ENCODE measurements at regions not wholly inside any gene's neighbourhood (a gene's known extent, or its start where the extent isn't known, plus 50 kb on each side); places are given as distances from the start of the nearest gene placed in this dataset.

DNA sequence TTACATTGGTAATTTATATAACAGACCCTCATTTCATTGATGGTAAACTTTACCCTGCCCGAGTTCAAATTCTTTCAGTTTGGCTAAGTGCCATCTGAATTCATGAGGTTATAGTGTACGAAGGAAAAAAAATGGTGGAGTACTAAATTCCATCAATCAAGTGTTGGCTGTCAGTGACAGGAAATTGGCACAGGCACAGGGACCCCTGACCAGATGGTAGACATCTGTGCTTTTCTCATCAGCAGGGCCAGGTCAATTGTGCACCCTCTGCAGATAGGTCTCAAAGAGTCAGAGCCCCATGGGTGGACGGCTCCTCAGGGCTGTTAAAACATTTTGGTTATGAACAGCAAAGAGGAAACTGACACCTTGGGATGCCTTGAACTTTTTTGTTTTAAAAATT, 439.2 kb downstream of the SETBP1 start:
- intact Hi-C loops (cut with DNase I) = no loop called here
- ATAC-seq (no peak), DNase-seq (no peak)

DNA sequence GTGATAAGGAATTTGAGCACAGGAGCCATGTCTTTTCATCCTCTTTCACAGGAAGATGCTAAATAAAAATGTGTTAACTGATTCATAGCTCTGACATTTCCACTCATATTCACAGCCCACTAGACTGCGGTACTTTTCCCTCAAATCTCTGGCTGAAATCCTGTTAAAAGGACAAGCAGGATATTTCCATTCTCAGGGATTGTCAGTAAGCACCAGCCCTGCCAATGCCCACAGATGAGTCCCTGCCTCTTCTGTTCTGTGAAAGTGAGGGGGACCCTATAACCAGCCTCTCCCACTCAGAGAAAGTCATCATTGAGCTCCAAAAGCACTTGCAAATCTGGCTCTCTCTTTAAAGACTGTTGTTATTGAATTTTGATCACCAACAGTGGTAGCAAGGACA, 440.5 kb downstream of the SETBP1 start:
- no peak for ATAC-seq
- intact Hi-C loops (cut with DNase I) = no loop called here

DNA sequence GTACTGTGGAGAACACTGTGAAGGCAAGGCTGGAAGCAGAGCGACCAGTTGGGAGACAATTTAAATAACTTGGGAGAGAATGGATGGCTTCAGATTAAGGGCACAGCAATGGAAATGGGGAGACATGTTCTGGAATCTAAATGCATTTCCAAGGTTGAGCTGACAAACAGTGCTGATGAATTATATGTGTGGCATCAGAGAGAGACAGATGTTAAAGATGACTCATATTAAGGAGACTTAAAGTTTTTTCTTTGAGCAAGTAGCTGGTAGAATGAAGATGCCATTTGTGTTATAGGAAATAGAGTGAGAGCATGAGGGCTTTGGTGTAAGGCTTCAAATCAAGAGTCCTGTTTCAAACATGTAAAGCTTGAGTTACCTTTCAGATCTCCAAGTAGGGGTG, 441.8 kb downstream of the SETBP1 start:
- ATAC-seq = no peak
- intact Hi-C loops (cut with DNase I) = no loop called here
- no peak for DNase-seq

More for the DNA sequence above, 440.5 kb downstream of the SETBP1 start:
- no peak for DNase-seq

DNA sequence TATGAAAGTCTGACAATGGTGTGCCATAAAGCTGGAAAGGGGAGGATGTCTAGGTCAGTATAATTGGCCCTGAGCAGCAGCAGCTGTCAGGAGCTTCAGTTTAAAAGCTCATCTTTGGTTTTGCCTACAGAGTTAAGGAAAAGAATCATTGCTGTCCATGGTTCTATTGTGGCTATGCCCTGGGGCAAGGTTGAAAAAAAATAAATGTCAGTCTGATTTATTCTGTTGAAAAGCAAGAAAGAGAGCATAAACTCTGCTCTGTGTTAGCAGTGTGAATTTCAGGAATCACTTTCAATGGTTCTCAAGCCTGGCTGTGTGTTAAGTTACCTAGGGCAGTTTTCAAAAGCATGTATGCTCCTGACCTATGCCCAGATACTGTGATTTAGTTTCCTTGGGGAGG, 446.7 kb downstream of the SETBP1 start:
- intact Hi-C loops (cut with DNase I) = no loop called here
- DNase-seq (no peak), ATAC-seq (no peak)

DNA sequence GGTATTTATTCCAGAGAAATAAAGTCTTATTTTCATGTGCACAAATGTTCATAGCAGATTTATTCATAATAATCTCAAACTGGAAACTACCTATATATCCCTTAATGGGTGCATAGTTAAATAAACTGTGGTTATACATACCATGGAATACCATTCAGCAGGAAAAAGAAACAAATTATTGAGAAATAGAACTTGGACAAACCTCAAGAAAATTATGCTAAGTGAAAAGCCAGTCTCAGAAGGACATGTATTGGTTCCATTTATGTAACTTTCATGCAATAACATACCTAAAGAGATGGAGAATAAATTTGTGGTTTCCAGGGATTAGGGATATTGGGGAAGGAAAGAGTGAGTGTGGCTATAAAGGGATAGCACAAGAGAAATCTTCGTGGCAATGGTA, 452.6 kb downstream of the SETBP1 start:
- DNase-seq (no peak), ATAC-seq (no peak)
- intact Hi-C loops (cut with DNase I) = no loop called here

DNA sequence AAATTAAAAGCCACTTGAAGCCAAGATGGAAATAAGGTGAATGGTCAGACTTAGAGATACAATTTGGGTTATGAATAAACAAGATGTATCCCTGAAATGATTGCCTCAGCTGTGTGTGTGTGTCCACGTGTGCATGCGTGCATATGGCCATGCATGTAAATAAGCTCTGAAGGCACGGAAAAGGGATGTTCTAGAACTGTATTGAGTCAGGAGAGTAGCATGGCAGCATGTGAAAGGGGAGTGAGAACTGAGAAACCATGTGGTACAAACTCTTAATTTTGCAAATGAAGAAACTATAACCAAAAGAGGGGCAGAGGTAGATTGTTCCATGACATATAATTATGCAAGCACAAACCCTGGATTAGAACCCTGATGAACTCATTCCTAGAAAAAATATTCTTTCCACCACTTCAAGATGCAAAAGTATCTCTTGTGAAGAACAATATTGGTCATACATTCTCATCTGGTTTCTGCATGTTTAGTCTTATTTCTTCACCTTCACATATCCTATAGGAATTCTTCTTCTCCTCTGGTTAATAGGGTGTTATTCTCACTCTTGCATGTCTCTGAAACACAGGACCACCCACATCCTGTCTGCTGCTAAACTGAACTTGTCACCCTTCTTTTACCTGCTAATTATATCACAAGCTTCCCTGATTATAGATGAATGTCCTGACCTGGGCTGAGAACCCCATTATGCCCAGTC, 455.8 kb downstream of the SETBP1 start:
- intact Hi-C loops (cut with DNase I) = no loop called here
- ATAC-seq (no peak), DNase-seq (no peak)

DNA sequence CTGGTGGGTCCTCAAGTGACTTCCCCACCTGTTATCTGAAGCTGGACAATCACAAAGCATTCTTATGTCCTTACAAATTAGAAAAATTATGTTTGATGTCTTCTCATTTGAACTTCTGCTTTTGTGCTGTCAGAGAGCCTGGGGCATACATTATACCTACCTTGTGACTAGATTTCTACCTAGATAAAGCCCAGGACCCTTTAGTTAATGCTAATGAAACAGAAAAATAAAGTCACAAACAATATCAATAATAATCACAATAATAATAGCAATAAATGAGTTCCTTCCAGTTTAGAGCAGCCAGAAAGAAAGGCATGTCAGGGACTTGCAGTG, 456.4 kb downstream of the SETBP1 start:
- ATAC-seq (no peak), DNase-seq (no peak)
- intact Hi-C loops (cut with DNase I) = no loop called here

DNA sequence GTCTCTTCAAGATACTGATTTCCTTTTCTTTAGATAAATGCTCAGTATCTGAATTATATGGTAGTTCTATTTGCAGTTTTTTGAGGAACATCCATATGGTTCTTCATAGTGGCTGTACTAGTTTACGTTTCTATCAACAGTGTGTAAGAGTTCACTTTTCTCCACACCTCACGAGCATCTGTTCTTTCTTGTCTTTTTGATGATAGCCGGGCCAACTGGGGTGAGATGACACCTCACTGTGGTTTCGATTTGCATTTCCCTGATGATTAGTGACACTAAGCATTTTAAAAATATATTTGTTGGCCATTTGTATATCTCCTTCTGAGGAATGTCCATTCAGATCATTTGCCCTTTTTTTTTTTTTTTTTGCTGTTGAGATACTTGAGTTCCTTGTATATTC, 458.8 kb downstream of the SETBP1 start:
- DNase-seq = no peak
- ATAC-seq = no peak

DNA sequence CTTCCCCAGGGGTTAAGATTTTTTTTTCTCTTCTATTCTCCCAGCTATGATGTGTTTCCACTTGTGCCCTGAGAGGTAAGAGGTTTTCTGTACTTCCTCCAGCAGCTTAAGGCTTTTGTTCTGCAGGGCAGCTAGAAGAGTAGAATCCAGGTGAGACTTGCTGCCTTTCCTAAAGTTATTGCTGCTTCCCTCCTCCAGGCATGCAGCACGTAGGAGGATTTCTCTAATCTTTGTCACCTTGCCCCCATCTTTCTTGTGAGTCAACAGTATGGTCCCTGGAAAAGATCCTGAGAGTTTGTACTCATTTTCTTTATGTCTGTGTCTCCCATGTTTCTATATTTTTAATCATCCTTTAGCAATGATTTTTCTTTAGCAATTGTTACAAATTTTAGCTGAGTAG, 462.2 kb downstream of the SETBP1 start:
- intact Hi-C loops (cut with DNase I) = no loop called here
- DNase-seq = no peak
- ATAC-seq = no peak

More for the DNA sequence above, 458.8 kb downstream of the SETBP1 start:
- intact Hi-C loops (cut with DNase I) = no loop called here

DNA sequence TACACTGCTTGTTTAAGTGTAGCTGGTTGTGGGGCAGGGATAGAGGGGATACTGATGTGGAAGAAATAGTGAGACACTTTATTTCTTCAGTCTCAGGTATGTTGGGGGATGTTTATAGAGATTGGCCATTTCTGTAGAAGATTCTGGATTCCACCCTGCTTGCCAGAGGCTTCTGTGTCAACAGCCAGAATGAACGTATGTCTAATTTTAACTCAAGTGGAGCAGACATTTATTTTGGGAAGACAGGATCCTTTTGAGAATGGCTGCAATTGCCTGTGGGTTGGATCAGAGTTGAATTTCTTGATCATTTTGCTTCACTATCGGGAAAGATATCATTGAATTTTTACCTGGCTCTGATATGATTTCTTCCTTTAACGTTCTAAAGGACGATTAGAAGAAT, 465.6 kb upstream of the SLC14A2 start:
- ATAC-seq (no peak), DNase-seq (no peak)
- intact Hi-C loops (cut with DNase I) = no loop called here

DNA sequence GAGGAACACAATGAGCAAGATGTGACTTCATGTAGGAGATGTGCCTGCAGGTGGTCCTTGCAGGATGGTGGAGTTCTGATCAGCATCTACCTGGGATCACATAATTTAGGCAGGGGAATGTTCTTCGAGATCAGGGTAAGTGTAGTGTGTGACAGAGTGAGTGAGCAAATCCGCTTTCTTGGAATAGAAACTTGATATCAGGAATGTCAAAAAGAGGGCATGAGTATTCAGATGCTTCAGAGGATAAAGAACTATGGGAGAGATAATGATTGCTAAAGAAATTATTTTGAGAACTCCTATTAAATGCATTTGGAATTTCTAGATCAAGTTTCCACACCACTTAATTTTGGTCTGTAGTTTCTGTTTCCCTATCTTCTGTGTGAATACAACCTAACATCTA, 463.6 kb upstream of the SLC14A2 start:
- ATAC-seq (no peak), DNase-seq (no peak)
- intact Hi-C loops (cut with DNase I) = no loop called here

DNA sequence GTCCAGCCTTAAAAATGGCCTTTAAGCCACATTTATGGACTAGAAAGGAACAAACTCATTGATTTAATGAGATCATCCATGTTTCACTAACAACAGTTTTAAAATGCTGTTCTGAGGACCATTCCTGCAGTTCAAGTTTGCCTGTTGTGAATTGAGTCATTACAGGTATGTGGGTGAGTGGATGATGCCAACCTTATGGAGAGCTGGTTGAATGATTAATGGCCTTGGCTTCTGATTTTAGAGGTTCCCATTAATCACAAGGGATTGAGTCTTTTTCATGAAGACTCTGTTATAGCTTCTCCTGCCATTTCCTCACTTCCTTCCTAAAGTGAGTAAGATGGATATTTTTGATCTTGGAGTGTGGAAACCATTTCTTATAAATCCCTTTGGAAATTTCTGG, 459.8 kb upstream of the SLC14A2 start:
- no peak for DNase-seq
- ATAC-seq = no peak
- intact Hi-C loops (cut with DNase I) = no loop called here

DNA sequence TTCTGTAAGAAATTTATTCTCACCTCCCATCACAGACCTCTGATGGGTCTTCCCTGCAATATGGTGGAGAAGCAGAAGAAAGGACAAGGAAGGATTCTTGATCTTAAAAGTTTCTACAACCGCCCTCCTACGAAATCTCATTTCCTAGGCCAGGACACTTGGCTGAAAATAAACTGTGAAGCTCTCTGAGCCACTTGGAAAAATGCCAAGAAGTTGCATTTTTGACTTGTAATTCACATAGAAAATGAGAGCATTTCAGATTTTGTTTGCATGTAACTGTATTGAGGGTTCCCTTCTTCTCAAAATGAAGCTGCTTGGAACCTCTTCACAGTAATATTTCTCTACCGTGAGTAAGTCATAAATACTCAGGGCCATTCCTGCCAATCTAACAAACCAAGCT, 458.3 kb upstream of the SLC14A2 start:
- ATAC-seq = peak in 1 of 2 donors; percentile 27
- intact Hi-C loops (cut with DNase I) = no loop called here
- DNase-seq = no peak

DNA sequence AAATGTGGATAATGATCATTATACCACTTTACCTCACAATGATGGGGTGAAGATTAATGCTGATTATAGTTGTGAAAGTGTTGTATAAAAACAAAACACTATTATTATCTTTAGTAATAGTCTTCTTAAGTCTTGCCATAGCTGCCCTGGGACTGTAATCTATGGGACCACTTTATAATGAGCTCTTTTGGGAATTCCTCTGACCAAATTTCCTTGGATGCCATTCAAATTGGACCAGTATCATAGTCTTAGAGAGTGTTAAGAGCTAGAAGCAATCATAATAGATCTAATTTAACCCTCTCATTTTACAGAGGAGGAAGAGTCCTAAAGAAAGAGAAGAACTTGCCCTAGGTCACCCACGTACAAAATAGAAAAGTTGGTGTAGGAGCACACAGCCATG, 457.7 kb upstream of the SLC14A2 start:
- ATAC-seq (no peak), DNase-seq (no peak)
- intact Hi-C loops (cut with DNase I) = no loop called here

DNA sequence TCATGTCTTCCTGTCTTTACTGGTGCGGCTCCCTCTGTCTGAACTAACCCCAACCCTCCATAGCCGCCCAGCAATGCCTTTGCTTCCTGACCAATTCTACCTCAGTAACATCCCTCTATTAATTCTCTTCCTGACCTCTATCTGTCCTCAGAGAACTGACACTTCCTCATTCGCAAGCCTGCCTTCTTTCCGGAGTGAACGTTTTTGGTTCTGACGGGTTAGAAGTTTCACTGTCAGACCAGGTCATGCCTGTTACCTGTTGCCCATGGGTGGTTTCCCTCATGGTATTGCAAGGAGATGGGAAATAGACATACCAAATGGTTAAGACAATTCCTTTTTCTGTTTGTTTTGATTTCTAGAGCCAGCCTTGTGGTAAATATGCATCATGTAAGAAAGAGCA, 453.4 kb upstream of the SLC14A2 start:
- ATAC-seq = no peak
- no peak for DNase-seq
- intact Hi-C loops (cut with DNase I) = no loop called here

DNA sequence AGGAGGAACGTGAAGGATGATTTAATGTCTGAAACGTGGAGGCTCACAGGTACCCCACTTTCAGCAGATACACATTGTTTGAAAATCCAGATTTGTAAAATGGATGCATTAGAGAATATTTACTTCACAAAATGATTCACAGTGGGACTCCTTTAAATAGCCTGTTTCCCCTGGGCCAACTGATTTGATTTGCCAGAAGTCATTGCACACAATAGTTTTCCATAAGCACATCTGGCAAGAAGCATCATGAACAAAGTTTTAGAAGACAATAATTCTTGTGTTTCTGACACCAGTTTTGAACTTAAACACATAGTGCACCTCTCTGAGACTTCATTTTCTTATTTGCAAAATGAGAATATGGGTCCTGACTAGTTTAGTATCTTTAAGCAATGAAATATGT, 451.4 kb upstream of the SLC14A2 start:
- no peak for DNase-seq
- intact Hi-C loops (cut with DNase I) = no loop called here
- no peak for ATAC-seq

DNA sequence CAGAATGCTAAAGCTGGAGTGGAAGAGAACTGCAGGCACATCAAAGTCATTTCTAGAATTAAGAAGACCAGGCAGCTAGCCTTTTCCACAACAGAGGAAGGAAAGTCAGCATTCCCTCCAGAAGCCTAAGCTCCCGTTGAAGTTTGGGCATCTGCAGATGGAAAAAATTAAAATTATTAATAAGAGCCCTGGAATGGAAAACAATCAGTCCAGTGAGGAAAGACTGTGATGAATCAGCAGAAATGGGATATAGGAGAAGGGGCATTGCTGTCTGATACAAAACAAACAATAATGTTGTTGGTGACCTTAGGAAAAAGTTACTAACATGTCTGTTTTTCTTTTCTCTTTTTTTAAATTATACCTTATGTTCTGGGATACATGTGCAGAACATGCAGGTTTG, 450.7 kb upstream of the SLC14A2 start:
- intact Hi-C loops (cut with DNase I) = no loop called here
- DNase-seq = no peak
- ATAC-seq = no peak

DNA sequence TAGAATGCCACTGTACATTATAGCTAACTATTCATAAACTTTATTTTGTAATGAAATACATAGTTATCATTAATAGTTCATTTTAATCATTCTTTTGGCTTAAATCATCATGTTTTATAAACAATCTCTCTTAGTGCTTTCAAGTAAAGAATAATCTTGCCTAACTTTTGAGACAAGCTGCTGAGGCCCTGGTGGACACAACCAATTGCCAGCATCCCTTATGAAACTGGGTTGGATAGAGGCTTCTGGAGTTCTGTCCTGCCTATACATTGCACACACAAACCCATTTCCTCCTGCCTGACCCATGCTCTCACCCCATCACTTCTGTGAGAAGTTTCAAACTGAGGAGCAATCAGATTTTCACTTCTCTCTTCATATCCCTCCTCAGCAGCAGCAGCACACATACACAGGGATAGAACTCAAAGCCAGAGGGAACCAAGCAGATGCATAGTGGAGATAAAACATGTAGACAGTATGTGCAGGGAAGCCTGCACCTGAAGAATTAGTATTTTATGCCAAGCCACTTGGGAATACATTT, 450.0 kb upstream of the SLC14A2 start:
- intact Hi-C loops (cut with DNase I) = no loop called here
- ATAC-seq (no peak), DNase-seq (no peak)

DNA sequence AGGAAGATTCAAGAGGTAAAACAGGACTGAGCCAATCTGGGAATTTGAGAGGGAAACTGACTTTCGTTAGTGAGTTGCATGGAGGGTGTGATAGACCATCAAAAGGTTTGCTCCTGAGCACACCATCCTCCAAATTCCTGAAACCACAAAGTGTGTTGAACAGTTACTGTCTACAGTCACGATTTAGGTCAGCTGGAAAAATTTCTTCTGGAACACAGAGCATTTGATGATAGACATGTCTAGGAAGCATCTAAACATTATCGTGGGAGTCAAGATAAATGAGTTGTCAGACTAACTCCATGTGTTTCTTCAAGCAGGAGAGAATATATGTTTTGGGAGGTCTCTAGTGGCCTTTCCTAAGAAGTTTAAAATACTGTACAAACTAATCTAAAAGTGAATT, 449.4 kb upstream of the SLC14A2 start:
- DNase-seq (no peak), ATAC-seq (no peak)
- intact Hi-C loops (cut with DNase I) = no loop called here

DNA sequence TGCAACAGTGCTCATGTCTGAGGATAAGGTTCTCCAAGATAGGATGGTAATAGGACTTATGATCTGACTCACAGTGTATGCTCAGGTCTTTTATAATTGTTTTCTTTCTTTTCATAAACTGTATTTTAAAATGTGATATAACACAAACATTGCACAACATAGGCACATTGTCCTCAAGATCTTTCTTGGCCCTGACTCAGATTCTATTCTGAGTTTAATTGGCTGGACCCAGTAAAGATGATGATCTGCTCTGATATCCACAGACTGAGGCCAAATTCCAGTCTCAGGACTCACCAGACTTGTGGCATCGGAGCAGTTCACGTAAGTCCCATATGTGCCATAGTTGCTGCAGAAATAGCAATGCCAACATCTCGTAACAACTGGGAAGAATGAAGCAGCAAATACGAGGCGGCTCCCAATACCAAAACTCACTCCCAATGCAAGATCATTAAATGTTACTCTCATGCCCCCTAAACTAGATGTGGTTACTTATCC, 448.9 kb upstream of the SLC14A2 start:
- intact Hi-C loops (cut with DNase I) = no loop called here
- ATAC-seq = no peak
- DNase-seq = no peak

DNA sequence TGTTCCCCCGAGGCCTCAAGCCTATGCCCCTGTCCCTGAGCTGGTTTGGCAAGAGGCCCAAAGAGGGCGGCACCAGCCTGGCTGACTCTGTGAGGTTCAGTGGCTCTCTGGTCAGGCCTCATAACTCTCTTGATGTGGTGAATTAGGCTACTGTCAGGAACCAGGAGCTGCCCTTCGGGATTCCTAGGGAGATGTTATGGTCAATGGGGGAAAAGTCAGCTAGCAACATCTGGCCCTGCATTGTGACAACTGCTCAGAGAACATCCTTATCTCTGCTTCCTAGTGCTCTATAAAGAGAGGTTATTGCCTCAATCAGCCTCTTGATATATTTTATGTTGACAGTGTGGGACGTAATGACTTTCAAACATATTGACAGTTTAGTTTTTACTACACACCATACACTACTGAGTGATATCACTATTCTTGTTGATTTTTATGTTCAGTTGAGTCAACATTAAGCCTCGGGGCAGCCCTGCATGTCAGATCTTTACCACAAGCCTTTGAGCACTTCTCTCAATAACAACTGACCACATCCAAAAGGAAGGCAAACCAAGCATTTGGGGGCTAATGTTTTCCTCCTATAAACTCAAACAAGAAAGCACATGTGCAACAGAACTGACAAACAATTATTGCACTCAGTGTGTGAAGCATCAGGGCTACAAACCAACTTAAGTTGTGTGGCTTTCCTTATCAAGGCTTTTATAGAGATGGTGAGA, 448.3 kb upstream of the SLC14A2 start:
- ATAC-seq = no peak
- intact Hi-C loops (cut with DNase I) = no loop called here
- DNase-seq = no peak

All from left cardiac atrium (tissue), 4 donors.